ENCODE measurements at regions not wholly inside any gene's neighbourhood (a gene's known extent, or its start where the extent isn't known, plus 50 kb on each side); places are given as distances from the start of the nearest gene placed in this dataset.

- no peak for TF ChIP-seq CTCF (IDR thresholded peaks at IDR 0.05)
- no peak for TF ChIP-seq POLR2A (IDR thresholded peaks at IDR 0.05)
Observed at GRCh38 chr2:223117533-223117932, 65.5 kb downstream of the KCNE4 start.
